Breast epithelium (tissue), 3 donors: ENCODE measurements at regions not wholly inside any gene's neighbourhood (a gene's known extent, or its start where the extent isn't known, plus 50 kb on each side); places are given as distances from the start of the nearest gene placed in this dataset.

ENCODE experiments used
- POLR2A ChIP-seq: fragments of 450-650 bp; IDR thresholded peaks from one replicate; pipeline ENCODE4 v1.6.1; 2016; ENCODE audit warnings: antibody characterized with exemption, mild to moderate bottlenecking, moderate library complexity
- POLR2AphosphoS5 ChIP-seq, 3 donors: sonication (generic); formaldehyde crosslinking; IDR thresholded peaks; one replicate each; pipeline ENCODE4 v1.6.1; 2017; ENCODE audit warnings: antibody characterized with exemption in 3 of 3
- TF ChIP-seq, protein P1 (sequence below), 3 donors: fragments of 450-650 bp; IDR thresholded peaks; one replicate each; pipeline ENCODE4 v1.5.1; 2016 to 2017; ENCODE audit warnings: antibody characterized with exemption in 3 of 3, mild to moderate bottlenecking in 3 of 3, moderate library complexity in 3 of 3

GRCh38 chr2:204031056-204031455 is 94.5 kb downstream of the ICOS start:
- TF ChIP-seq, protein P1, sequence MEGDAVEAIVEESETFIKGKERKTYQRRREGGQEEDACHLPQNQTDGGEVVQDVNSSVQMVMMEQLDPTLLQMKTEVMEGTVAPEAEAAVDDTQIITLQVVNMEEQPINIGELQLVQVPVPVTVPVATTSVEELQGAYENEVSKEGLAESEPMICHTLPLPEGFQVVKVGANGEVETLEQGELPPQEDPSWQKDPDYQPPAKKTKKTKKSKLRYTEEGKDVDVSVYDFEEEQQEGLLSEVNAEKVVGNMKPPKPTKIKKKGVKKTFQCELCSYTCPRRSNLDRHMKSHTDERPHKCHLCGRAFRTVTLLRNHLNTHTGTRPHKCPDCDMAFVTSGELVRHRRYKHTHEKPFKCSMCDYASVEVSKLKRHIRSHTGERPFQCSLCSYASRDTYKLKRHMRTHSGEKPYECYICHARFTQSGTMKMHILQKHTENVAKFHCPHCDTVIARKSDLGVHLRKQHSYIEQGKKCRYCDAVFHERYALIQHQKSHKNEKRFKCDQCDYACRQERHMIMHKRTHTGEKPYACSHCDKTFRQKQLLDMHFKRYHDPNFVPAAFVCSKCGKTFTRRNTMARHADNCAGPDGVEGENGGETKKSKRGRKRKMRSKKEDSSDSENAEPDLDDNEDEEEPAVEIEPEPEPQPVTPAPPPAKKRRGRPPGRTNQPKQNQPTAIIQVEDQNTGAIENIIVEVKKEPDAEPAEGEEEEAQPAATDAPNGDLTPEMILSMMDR (IDR thresholded peaks at IDR 0.05): no peak
- no peak for TF ChIP-seq POLR2A
- TF ChIP-seq POLR2AphosphoS5 (IDR thresholded peaks at IDR 0.05): no peak
